ENCODE measurements at regions not wholly inside any gene's neighbourhood (a gene's known extent, or its start where the extent isn't known, plus 50 kb on each side); places are given as distances from the start of the nearest gene placed in this dataset.
"Not testable (repeated sequence)": the region's sequence is repeated elsewhere in the genome, so short reads cannot be mapped to it uniquely, and the experiment has no call there.

DNA sequence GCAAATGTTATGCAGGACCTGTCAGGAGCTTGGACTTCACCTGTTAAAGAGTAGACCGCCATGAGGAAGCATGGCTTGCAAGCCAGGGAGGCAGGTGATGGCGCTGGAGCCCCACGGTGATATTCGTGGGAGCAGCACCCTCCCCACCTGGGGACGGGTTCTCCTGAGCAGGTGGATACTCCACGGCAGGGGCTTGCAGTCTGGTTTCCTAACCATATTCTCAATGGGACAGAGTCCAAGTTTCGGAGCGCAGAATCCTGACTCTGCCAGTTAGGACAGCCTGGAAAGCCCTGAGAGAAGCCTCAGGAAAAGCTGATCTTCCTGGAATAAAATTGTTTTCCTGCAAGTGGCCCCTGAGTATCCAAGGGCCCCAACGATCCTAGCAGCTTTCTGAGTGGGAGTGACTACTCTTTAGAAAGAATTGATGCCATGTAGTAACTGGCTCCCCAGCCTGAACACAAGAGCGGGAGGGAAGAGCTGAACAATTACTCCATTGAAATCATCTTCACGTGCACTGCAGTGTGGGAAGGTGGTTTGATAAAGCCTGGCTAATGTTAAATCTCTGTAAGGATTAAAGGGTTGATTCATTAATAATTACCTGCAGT is 146.3 kb upstream of the RAB4A start:
- H3K36me3 Mint-ChIP-seq (ENCODE audit: low read depth) = no peaks in the 10 kb centered on the region
- no peak overlapping the region for H3K4me3 Mint-ChIP-seq
- peaks cover 55% of the 10 kb centered on the region for H3K27me3 Mint-ChIP-seq (ENCODE audit: low read depth)
- H3K9me3 Mint-ChIP-seq = no peaks in the 10 kb centered on the region
- H3K27ac Mint-ChIP-seq = no peak overlapping the region
- peaks cover 17% of the 10 kb centered on the region for H3K4me1 Mint-ChIP-seq (ENCODE audit: low read depth)

DNA sequence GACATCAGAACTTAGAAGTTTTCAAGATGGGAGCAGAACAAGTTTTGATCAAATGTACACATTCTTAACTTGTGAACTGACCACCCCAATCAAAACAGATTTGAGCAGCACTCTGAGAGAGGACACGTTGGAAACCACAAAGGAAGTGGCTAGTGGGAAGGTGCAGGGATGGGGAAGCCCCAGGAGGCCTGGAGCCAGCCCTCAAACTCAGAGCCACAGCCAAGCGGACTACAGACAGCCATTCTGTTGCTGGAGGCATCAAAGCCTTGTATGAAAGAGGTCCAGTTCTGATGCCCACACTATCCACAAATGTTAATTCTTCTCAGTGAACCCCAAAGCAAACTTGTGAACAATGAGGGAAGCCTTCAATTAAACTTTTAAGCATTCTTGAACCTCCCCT is 143.6 kb upstream of the RAB4A start:
- peak overlapping the region; percentile 12 for H3K27ac Mint-ChIP-seq
- H3K4me3 Mint-ChIP-seq = no peak overlapping the region
- peaks cover 26% of the 10 kb centered on the region for H3K4me1 Mint-ChIP-seq (ENCODE audit: low read depth)
- peaks cover 74% of the 10 kb centered on the region for H3K27me3 Mint-ChIP-seq (ENCODE audit: low read depth)
- no peaks in the 10 kb centered on the region for H3K9me3 Mint-ChIP-seq
- H3K36me3 Mint-ChIP-seq (ENCODE audit: low read depth) = no peaks in the 10 kb centered on the region

DNA sequence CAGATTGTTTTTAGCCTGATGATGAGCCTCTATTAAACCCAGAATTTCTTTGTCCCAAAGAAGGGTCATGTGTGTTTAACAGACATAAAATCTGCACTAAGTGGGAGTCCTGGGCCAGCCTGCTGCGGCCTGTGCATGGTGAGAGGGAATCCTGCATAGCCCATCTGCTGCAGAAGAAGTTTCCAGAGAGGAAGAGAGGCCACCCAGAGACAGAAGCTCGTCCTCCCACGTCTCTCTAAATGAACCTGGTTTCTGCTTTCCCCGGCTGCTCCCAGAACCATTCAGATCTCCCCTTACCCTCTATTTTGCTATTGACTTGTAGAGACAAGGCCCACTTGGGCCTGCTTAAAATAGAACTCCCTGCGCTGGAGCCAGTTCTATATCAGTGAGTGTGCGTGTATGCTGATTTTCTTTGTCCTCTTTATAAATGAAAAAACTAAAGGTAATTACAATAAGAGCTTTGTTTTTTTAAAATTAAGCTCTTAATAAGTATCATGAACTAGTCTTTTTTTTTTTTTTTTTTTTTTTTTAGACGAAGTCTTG is 142.8 kb upstream of the RAB4A start:
- no peaks in the 10 kb centered on the region for H3K36me3 Mint-ChIP-seq (ENCODE audit: low read depth)
- no peak overlapping the region for H3K4me3 Mint-ChIP-seq
- H3K27me3 Mint-ChIP-seq (ENCODE audit: low read depth) = peaks cover 66% of the 10 kb centered on the region
- H3K27ac Mint-ChIP-seq = no peak overlapping the region
- peaks cover 26% of the 10 kb centered on the region for H3K4me1 Mint-ChIP-seq (ENCODE audit: low read depth)
- H3K9me3 Mint-ChIP-seq = no peaks in the 10 kb centered on the region

- no peak overlapping the region for H3K4me3 Mint-ChIP-seq
- peaks cover 7% of the 10 kb centered on the region for H3K9me3 Mint-ChIP-seq
- H3K4me1 Mint-ChIP-seq (ENCODE audit: low read depth) = peaks cover 26% of the 10 kb centered on the region
- H3K27me3 Mint-ChIP-seq (ENCODE audit: low read depth) = peaks cover 58% of the 10 kb centered on the region
- H3K27ac Mint-ChIP-seq = no peak overlapping the region
- H3K36me3 Mint-ChIP-seq (ENCODE audit: low read depth) = peaks cover 3% of the 10 kb centered on the region
Measured at GRCh38 chr1:229129301-229130027, 141.4 kb upstream of the RAB4A start.

DNA sequence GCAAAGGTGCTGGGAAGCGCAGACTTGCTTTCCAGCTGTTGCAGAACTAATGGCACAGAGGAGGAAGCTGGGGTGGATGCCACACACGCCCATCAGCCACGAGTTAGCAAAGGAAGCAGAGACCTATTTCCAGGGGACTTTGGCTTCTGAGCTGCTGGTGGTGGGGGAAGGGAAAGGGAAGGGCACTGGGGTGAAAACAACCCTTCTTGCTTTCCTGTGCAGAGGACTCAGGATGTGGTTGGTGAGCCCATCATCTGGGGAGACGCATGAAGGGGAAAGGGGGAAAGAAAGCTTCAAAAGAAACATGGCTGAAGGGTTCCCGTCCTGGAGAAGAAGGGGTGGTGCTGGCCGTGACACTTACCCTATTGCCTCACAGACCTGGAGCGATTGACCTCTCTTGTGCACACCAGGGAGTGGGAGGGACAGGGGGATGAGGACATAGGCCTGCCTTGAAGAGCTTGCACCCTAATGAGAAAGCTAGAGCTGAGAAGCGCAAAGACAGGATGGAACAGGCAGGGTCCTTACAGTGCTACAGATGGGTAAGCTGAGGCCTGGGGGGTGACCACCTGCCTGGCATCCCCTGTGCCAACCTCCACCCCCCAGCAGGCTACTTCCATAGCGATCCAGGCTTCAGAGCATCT is 140.8 kb upstream of the RAB4A start:
- Mint-ChIP-seq H3K27me3 (ENCODE audit: low read depth) (peaks cover 54% of the 10 kb centered on the region), H3K36me3 (ENCODE audit: low read depth) (peaks cover 3% of the 10 kb centered on the region), H3K4me3 (no peak overlapping the region), H3K4me1 (ENCODE audit: low read depth) (peaks cover 26% of the 10 kb centered on the region), H3K9me3 (peaks cover 13% of the 10 kb centered on the region), H3K27ac (no peak overlapping the region)

GRCh38 chr1:229131243-229132105 is 139.4 kb upstream of the RAB4A start:
- H3K4me3 Mint-ChIP-seq = no peak overlapping the region
- peaks cover 7% of the 10 kb centered on the region for H3K36me3 Mint-ChIP-seq (ENCODE audit: low read depth)
- H3K27me3 Mint-ChIP-seq (ENCODE audit: low read depth) = peaks cover 41% of the 10 kb centered on the region
- H3K4me1 Mint-ChIP-seq (ENCODE audit: low read depth) = peaks cover 26% of the 10 kb centered on the region
- no peak overlapping the region for H3K27ac Mint-ChIP-seq
- H3K9me3 Mint-ChIP-seq = peaks cover 26% of the 10 kb centered on the region

DNA sequence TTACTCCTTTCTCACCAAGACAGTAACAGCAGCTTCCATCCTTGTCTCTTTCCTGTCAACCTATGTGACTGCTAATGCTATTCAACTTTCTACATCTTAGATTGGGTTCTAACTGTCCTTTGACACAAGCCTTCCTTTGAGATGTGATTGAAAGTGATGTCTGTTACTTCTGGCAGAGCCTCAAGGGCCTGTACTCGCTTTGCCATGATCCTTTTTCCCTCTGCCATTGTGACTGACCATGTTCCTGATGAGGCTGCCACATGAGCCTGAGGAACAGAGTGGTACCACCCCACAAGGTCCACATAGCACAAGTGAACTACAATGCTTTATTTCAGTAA is 138.8 kb upstream of the RAB4A start:
- H3K9me3 Mint-ChIP-seq = peaks cover 27% of the 10 kb centered on the region
- H3K27ac Mint-ChIP-seq = no peak overlapping the region
- H3K27me3 Mint-ChIP-seq (ENCODE audit: low read depth) = peaks cover 36% of the 10 kb centered on the region
- H3K36me3 Mint-ChIP-seq (ENCODE audit: low read depth) = peaks cover 7% of the 10 kb centered on the region
- H3K4me1 Mint-ChIP-seq (ENCODE audit: low read depth) = peaks cover 22% of the 10 kb centered on the region
- H3K4me3 Mint-ChIP-seq = no peak overlapping the region

DNA sequence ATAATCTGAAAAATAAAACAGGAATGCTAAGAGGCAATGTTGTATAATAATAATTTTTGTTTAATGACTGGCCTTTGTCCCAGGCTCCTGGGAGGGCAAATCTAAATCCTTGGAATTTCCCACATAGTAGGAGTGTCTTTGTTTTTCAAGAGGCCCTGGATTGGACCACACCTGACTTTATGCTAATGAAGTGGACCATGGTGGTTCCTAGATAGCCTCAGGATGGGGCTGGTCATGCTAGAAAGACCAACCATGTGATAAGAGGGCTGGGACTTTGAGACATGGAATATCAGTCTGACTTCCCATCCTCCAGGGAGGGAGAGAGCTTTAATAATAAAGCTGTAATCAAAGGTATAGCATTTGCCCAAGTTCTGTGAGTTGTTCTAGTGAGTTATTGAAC is 138.2 kb upstream of the RAB4A start:
- H3K9me3 Mint-ChIP-seq = peaks cover 27% of the 10 kb centered on the region
- peaks cover 7% of the 10 kb centered on the region for H3K36me3 Mint-ChIP-seq (ENCODE audit: low read depth)
- no peak overlapping the region for H3K4me3 Mint-ChIP-seq
- H3K27me3 Mint-ChIP-seq (ENCODE audit: low read depth) = peaks cover 30% of the 10 kb centered on the region
- no peak overlapping the region for H3K27ac Mint-ChIP-seq
- H3K4me1 Mint-ChIP-seq (ENCODE audit: low read depth) = peaks cover 16% of the 10 kb centered on the region

DNA sequence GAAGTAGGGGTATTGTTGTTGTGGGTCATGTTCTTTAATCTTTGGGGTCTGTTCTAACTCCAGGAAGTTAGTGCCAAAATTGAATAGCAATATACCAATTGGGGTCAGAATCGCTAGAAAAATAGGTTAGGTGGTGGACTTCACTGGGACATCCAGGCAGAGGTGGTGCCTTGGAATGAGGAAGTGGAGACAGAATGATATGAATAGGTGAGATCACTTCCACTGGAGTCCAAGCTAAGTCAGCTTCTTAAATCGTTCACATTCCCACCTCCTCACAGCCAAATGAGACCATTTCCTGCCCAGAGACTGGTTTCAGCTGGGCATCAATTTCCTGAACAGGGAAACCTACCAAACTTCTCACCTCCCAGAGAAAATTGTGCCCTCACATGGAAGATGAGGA is 137.8 kb upstream of the RAB4A start:
- H3K4me1 Mint-ChIP-seq (ENCODE audit: low read depth) = peaks cover 14% of the 10 kb centered on the region
- no peak overlapping the region for H3K4me3 Mint-ChIP-seq

GRCh38 chr1:229133811-229134210 is 137.1 kb upstream of the RAB4A start:
- H3K27ac Mint-ChIP-seq = no peak overlapping the region
- peaks cover 12% of the 10 kb centered on the region for H3K4me1 Mint-ChIP-seq (ENCODE audit: low read depth)
- peaks cover 24% of the 10 kb centered on the region for H3K27me3 Mint-ChIP-seq (ENCODE audit: low read depth)
- no peak overlapping the region for H3K4me3 Mint-ChIP-seq
- H3K9me3 Mint-ChIP-seq = peaks cover 27% of the 10 kb centered on the region
- H3K36me3 Mint-ChIP-seq (ENCODE audit: low read depth) = peaks cover 7% of the 10 kb centered on the region

More for the DNA sequence above, 137.8 kb upstream of the RAB4A start:
- Mint-ChIP-seq H3K27me3 (ENCODE audit: low read depth) (peaks cover 25% of the 10 kb centered on the region), H3K36me3 (ENCODE audit: low read depth) (peaks cover 7% of the 10 kb centered on the region), H3K27ac (no peak overlapping the region), H3K9me3 (peaks cover 27% of the 10 kb centered on the region)

- not testable (repeated sequence) for H3K4me3 Mint-ChIP-seq; H3K27ac Mint-ChIP-seq; H3K36me3 Mint-ChIP-seq (ENCODE audit: low read depth)
- H3K9me3 Mint-ChIP-seq = peaks cover 27% of the 10 kb centered on the region
- H3K4me1 Mint-ChIP-seq (ENCODE audit: low read depth) = peaks cover 15% of the 10 kb centered on the region
- H3K27me3 Mint-ChIP-seq (ENCODE audit: low read depth) = peaks cover 20% of the 10 kb centered on the region
Measured at GRCh38 chr1:229134381-229135217, 136.3 kb upstream of the RAB4A start.

GRCh38 chr1:229135773-229136172 is 135.1 kb upstream of the RAB4A start:
- Mint-ChIP-seq H3K4me1 (ENCODE audit: low read depth) (peaks cover 8% of the 10 kb centered on the region), H3K9me3 (peaks cover 27% of the 10 kb centered on the region), H3K27ac (no peak overlapping the region), H3K36me3 (ENCODE audit: low read depth) (peaks cover 7% of the 10 kb centered on the region), H3K27me3 (ENCODE audit: low read depth) (peaks cover 15% of the 10 kb centered on the region), H3K4me3 (no peak overlapping the region)

GRCh38 chr1:229136822-229137221 is 134.1 kb upstream of the RAB4A start:
- Mint-ChIP-seq H3K27me3 (ENCODE audit: low read depth) (peaks cover 5% of the 10 kb centered on the region), H3K4me3 (no peak overlapping the region), H3K27ac (no peak overlapping the region), H3K9me3 (peaks cover 27% of the 10 kb centered on the region), H3K36me3 (ENCODE audit: low read depth) (peaks cover 7% of the 10 kb centered on the region), H3K4me1 (ENCODE audit: low read depth) (peaks cover 6% of the 10 kb centered on the region)
